PC-9 (cell line): ENCODE measurements at regions not wholly inside any gene's neighbourhood (a gene's known extent, or its start where the extent isn't known, plus 50 kb on each side); places are given as distances from the start of the nearest gene placed in this dataset.

Source experiments
- BruUV-seq: library from RNA; stranded (reverse); fragments of 400-500 nt; replicated peaks from 2 replicates; lab custom pipeline; 2021; lab: Mats Ljungman, UMichigan
- CTCF ChIA-PET: fragments of 300-600 bp; sonication (Branson Sonifier 250); formaldehyde crosslinking; loops from one replicate; lab custom pipeline; 2022; ENCODE audit warnings: antibody characterized with exemption; lab: Charles Lee
- POLR2A ChIA-PET: fragments of 300-600 bp; sonication (Branson Sonifier 250); formaldehyde crosslinking; loops from one replicate; lab custom pipeline; 2022; ENCODE audit warnings: antibody characterized with exemption; ENCODE audit not compliant: unreplicated experiment; lab: Charles Lee
- DNase-seq, 2 experiments: peaks; one replicate each; pipeline versions ENCODE4 v3.0.0 to v3.0.0-alpha.2; 2015 to 2022; ENCODE audit warnings: mixed read lengths in 1 of 2
- H2AFZ ChIP-seq: fragments of 200-600 bp; sonication (generic); 2 replicates; pipeline ENCODE4 v1.8.1; 2017; ENCODE audit warnings: antibody characterized with exemption
- H3F3A ChIP-seq: fragments of 200-600 bp; sonication (generic); 2 replicates; pipeline ENCODE4 v1.8.1; 2017; ENCODE audit warnings: antibody characterized with exemption, mild to moderate bottlenecking, low read depth; ENCODE audit not compliant: insufficient read depth
- H3K27ac ChIP-seq: fragments of 200-600 bp; sonication (generic); 2 replicates; pipeline ENCODE4 v1.6.1; 2016; ENCODE audit warnings: mixed run types
- H3K27me3 ChIP-seq: fragments of 200-600 bp; sonication (generic); 2 replicates; pipeline ENCODE4 v1.6.1; 2016; ENCODE audit warnings: low read depth, mixed run types; ENCODE audit not compliant: insufficient read depth
- H3K36me3 ChIP-seq: fragments of 200-600 bp; sonication (generic); 2 replicates; pipeline ENCODE4 v1.6.1; 2016; ENCODE audit warnings: low read depth, mixed run types
- H3K4me1 ChIP-seq: fragments of 200-600 bp; sonication (generic); replicated peaks from 2 replicates; pipeline ENCODE4 v1.6.1; 2016; ENCODE audit warnings: mixed run types; ENCODE audit not compliant: insufficient read depth
- H3K4me2 ChIP-seq: fragments of 200-600 bp; sonication (generic); 2 replicates; pipeline ENCODE4 v1.6.1; 2017; ENCODE audit warnings: mixed run types
- H3K4me3 ChIP-seq: fragments of 200-600 bp; sonication (generic); 2 replicates; pipeline ENCODE4 v1.6.1; 2016; ENCODE audit warnings: mixed run types
- H3K79me2 ChIP-seq: fragments of 200-600 bp; sonication (generic); 2 replicates; pipeline ENCODE4 v1.6.1; 2017; ENCODE audit warnings: low read depth, mixed run types
- H3K9me2 ChIP-seq: fragments of 200-600 bp; sonication (generic); 2 replicates; pipeline ENCODE4 v1.8.1; 2017; ENCODE audit warnings: mild to moderate bottlenecking; ENCODE audit not compliant: insufficient read depth
- H3K9me3 ChIP-seq: fragments of 200-600 bp; sonication (generic); 2 replicates; pipeline ENCODE4 v1.8.1; 2016; ENCODE audit warnings: low read depth; ENCODE audit not compliant: insufficient read depth
- H4K20me1 ChIP-seq: fragments of 200-600 bp; sonication (generic); 2 replicates; pipeline ENCODE4 v1.8.1; 2017; ENCODE audit not compliant: insufficient read depth
- EZH2 ChIP-seq: fragments of 200-600 bp; sonication (generic); IDR thresholded peaks from 2 replicates; pipeline ENCODE4 v1.8.0; 2017; ENCODE audit warnings: antibody characterized with exemption, low read depth
- intact Hi-C: fragments of 100-400 bp; cut with micrococcal nuclease; formaldehyde crosslinking; loops from one replicate; pipeline ENCODE4 v1.10.0; 2022; ENCODE audit not compliant: unreplicated experiment
- TF ChIP-seq, protein P1 (sequence below): fragments of 200-600 bp; sonication (generic); conservative IDR thresholded peaks from 2 replicates; pipeline ENCODE4 v1.6.1; 2017; ENCODE audit warnings: mixed run types, antibody characterized with exemption, mild to moderate bottlenecking, moderate library complexity

DNA sequence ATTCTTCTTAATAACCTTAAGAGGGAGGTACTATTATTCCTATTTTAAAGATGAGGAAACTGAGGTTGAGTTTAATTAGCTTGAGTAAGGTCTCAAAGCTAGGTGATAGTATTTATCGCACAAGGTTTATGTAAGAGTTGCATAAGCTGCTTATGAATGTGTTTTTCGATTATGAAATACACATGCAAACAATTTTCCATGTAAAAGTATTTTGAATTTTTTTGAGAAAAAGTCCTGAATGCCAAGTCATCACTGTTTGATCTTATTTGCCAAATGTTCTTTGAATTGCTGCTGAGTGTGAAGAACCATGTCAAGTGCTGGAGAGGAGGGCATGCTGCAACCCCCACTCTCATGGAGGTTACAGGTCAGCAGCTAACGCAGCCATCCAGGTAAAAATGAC is 174.4 kb downstream of the CARTPT start:
- no peak overlapping the region for H3K27ac ChIP-seq
- TF ChIP-seq, protein P1, sequence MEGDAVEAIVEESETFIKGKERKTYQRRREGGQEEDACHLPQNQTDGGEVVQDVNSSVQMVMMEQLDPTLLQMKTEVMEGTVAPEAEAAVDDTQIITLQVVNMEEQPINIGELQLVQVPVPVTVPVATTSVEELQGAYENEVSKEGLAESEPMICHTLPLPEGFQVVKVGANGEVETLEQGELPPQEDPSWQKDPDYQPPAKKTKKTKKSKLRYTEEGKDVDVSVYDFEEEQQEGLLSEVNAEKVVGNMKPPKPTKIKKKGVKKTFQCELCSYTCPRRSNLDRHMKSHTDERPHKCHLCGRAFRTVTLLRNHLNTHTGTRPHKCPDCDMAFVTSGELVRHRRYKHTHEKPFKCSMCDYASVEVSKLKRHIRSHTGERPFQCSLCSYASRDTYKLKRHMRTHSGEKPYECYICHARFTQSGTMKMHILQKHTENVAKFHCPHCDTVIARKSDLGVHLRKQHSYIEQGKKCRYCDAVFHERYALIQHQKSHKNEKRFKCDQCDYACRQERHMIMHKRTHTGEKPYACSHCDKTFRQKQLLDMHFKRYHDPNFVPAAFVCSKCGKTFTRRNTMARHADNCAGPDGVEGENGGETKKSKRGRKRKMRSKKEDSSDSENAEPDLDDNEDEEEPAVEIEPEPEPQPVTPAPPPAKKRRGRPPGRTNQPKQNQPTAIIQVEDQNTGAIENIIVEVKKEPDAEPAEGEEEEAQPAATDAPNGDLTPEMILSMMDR: no peak
- TF ChIP-seq EZH2: no peak
- ChIA-PET POLR2A (no interaction called here), CTCF (interaction anchor here (0.5 kb wide), 1 partner anchor 355 kb away, joined by 3 read pairs; no protein-coding TSS in a partner anchor)
- H3K9me2 ChIP-seq: no peaks in the 10 kb centered on the region
- H3K4me1 ChIP-seq: peaks cover 5% of the 10 kb centered on the region; the same call in 1 of the 2 replicates
- no peaks in the 10 kb centered on the region for H3F3A ChIP-seq
- H3K4me2 ChIP-seq: no peak overlapping the region
- H3K36me3 ChIP-seq: no peaks in the 10 kb centered on the region
- DNase-seq: no peak
- intact Hi-C loops: no loop called here
- no peak overlapping the region for H2AFZ ChIP-seq
- H3K4me3 ChIP-seq: no peak overlapping the region
- H3K9me3 ChIP-seq: no peaks in the 10 kb centered on the region
- H3K79me2 ChIP-seq: no peaks in the 10 kb centered on the region
- H4K20me1 ChIP-seq: no peaks in the 10 kb centered on the region
- no peaks in the 10 kb centered on the region for H3K27me3 ChIP-seq
- BruUV-seq: no TSS peak

DNA sequence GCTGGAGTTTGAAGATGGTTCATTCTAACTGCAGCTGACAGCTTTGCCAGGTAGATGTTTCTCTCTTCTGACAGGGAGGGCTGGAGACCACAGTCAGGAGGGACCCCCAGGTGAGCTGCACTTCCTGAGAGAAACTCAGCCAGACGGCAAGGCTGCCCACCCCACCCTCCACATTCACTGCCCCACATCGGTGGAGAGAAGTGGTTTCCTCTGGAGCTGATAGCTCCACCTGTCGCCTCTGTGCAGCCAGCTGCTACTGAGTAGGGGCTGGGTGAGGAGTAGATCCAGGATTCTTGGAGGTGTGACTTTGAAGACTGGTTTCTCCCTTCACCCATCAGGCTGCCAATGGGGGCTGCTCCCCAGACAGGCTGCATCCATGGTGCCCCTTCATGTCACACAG is 175.0 kb downstream of the CARTPT start:
- ChIA-PET POLR2A (no interaction called here), CTCF (no interaction called here)
- no peaks in the 10 kb centered on the region for H3K36me3 ChIP-seq
- H3K4me1 ChIP-seq: peaks cover 5% of the 10 kb centered on the region; the same call in 1 of the 2 replicates
- BruUV-seq: no TSS peak
- H4K20me1 ChIP-seq: no peaks in the 10 kb centered on the region
- TF ChIP-seq, protein P1: no peak
- no peak for TF ChIP-seq EZH2
- H3K9me2 ChIP-seq: no peaks in the 10 kb centered on the region
- DNase-seq: no peak
- H3K27me3 ChIP-seq: no peaks in the 10 kb centered on the region
- H2AFZ ChIP-seq: no peak overlapping the region
- no peaks in the 10 kb centered on the region for H3K9me3 ChIP-seq
- no peak overlapping the region for H3K27ac ChIP-seq
- no peak overlapping the region for H3K4me2 ChIP-seq
- no peak overlapping the region for H3K4me3 ChIP-seq
- no peaks in the 10 kb centered on the region for H3K79me2 ChIP-seq
- H3F3A ChIP-seq: no peaks in the 10 kb centered on the region
- intact Hi-C loops: no loop called here

DNA sequence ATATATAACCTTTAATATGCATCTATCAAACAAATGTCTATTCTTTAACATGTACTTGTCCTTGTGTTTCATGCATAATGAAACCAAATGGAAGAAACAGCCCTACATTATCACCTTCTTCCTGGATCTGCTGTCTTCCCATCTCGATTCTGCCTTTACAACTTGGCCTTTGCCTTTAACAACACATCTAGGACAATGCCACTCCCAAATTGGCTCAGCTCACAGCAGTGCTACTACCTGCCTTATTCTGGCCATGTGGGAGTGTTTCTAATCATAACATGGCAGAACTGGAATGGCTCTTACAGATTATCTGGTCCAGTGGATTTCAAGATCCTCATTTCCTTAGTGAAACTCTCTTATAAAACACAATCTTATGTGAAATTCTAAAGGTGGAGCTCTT is 176.5 kb downstream of the CARTPT start:
- ChIA-PET CTCF (no interaction called here), POLR2A (no interaction called here)
- Histone ChIP-seq H3K9me2 (no peaks in the 10 kb centered on the region), H4K20me1 (no peaks in the 10 kb centered on the region), H2AFZ (no peak overlapping the region), H3K27me3 (no peaks in the 10 kb centered on the region), H3F3A (no peaks in the 10 kb centered on the region), H3K9me3 (no peaks in the 10 kb centered on the region), H3K4me1 (peaks cover 11% of the 10 kb centered on the region; the same call in 1 of the 2 replicates), H3K79me2 (no peaks in the 10 kb centered on the region), H3K4me3 (no peak overlapping the region), H3K27ac (no peak overlapping the region), H3K36me3 (no peaks in the 10 kb centered on the region), H3K4me2 (no peak overlapping the region)
- TF ChIP-seq, protein P1: no peak
- TF ChIP-seq EZH2: no peak
- BruUV-seq: no TSS peak
- intact Hi-C loops: no loop called here
- DNase-seq: no peak
